HCT116 (cell line): ENCODE measurements at regions not wholly inside any gene's neighbourhood (a gene's known extent, or its start where the extent isn't known, plus 50 kb on each side); places are given as distances from the start of the nearest gene placed in this dataset.

Experiments used
- CEBPB ChIP-seq: IDR thresholded peaks from 2 replicates; pipeline ENCODE4 v1.6.1; 2012; ENCODE audit warnings: low read depth
- CTCF ChIP-seq, 3 experiments: fragments of 200-600 bp in 1 of 3; sonication (generic) in 1 of 3; IDR thresholded peaks in 2 of 3; conservative IDR thresholded peaks in 1 of 3; 2 replicates each; pipeline ENCODE4 v1.5.1; 2012 to 2017; ENCODE audit warnings: low read depth in 2 of 3, low read length in 2 of 3, antibody characterized with exemption in 1 of 3, borderline replicate concordance in 1 of 3, control low read depth in 1 of 3, mild to moderate bottlenecking in 1 of 3, mixed read lengths in 1 of 3, mixed run types in 1 of 3, moderate library complexity in 1 of 3; ENCODE audit not compliant: insufficient read depth in 1 of 3
- EGR1 ChIP-seq: IDR thresholded peaks from 2 replicates; pipeline ENCODE4 v1.6.1; 2012; ENCODE audit warnings: low read depth
- EZH2 ChIP-seq: fragments of 200-600 bp; sonication (generic); IDR thresholded peaks from 2 replicates; pipeline ENCODE4 v1.6.1; 2017; ENCODE audit warnings: antibody characterized with exemption, mixed run types
- EZH2phosphoT487 ChIP-seq: fragments of 200-600 bp; IDR thresholded peaks from 2 replicates; pipeline ENCODE4 v1.6.1; 2018; ENCODE audit warnings: antibody characterized with exemption, borderline replicate concordance
- JUND ChIP-seq: IDR thresholded peaks from 2 replicates; pipeline ENCODE4 v1.6.1; 2012
- POLR2A ChIP-seq: IDR thresholded peaks from 2 replicates; pipeline ENCODE4 v1.7.0; 2011; ENCODE audit warnings: borderline replicate concordance; ENCODE audit not compliant: insufficient read depth, insufficient read length; ENCODE audit errors: extremely low read depth
- SP1 ChIP-seq: IDR thresholded peaks from 2 replicates; pipeline ENCODE4 v1.6.1; 2012; ENCODE audit warnings: low read depth
- TCF7L2 ChIP-seq: IDR thresholded peaks from 2 replicates; pipeline ENCODE4 v1.7.0; 2011; ENCODE audit warnings: borderline replicate concordance, inconsistent platforms; ENCODE audit not compliant: insufficient read depth, insufficient read length; ENCODE audit errors: extremely low read depth

GRCh38 chr2:59790186-59791003 is 763.1 kb downstream of the BCL11A start:
- TF ChIP-seq CTCF (IDR thresholded peaks at IDR 0.05 in 2 of 3, conservative IDR thresholded peaks at IDR 0.05 in 1 of 3; ENCODE audit: borderline replicate concordance in 1 of 3, insufficient read depth in 1 of 3, low read depth in 2 of 3, low read length in 2 of 3), result no peak
- TF ChIP-seq EGR1, result no peak
- no peak for TF ChIP-seq SP1
- TF ChIP-seq EZH2phosphoT487, result no peak
- TF ChIP-seq EZH2, result no peak
- no peak for TF ChIP-seq CEBPB
- no peak for TF ChIP-seq POLR2A
- TF ChIP-seq TCF7L2, result no peak
- TF ChIP-seq JUND, result no peak
